Fibroblast of skin of scalp (primary cell): ENCODE measurements at regions not wholly inside any gene's neighbourhood (a gene's known extent, or its start where the extent isn't known, plus 50 kb on each side); places are given as distances from the start of the nearest gene placed in this dataset.

Source experiments
- DNase-seq: peaks from one replicate; pipeline ENCODE4 v3.0.0-alpha.2; 2013

DNA sequence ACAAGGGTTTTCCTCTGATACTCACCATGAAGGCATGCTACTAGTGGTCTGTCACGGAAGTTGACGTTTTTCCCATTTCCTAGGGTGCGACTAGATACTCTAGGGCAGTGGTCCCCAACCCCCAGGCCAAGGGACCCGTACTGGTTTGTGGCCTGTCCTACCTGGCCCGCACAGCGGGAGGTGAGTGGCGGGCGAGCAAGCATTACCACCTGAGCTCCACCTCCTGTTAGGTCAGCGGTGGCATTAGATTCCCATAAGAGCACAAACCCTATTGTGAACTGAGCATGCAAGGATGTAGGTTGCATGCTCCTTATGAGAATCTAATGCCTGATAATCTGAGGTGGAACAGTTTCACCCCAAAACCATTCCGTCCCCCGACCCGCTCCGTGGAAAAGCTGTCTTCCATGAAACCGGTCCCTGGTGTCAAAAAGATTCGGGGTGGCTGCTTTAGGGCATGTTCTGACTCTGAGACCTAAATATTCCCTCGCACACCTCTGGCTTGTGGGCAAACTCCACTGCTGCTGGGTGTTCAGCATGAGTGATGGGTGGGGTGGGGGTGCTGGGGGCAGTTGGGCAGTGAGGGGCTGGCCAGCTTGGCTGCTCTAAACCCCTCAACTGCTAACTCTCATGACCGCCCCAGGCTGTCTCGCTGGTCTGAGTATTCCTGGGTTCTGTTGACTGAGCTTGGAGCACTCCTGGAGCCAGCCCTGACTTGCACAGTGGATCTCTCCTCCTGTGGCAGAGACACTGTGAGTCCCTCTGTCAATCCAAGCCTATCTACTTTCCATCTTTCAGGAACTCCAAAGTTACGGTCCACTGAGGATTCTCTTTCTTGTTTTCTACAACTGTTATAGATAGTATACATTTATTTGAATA lies 78.3 kb upstream of the NEK6 start:
- DNase-seq: no peak

- peak; percentile 37 for DNase-seq
Measured at GRCh38 chr9:124180557-124180956, 77.2 kb upstream of the NEK6 start.

DNA sequence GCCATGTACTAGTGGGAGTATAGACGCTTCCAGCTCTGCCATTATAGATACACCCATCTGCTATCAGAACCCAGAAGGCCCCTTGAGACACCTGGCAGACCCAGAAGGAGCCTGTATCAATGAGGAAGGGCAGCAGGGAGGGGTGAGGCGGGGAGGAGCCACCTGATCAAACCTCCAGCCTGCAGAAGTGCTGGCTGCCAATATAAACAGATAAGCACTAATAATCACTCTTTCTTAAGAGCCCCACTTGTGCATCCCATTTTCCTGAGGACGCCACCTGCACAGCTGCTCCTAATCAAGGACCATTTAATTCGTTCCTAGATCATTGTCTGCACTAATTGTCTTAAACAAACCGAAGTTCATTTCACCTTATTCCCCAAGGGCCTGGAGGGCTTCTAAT lies 75.0 kb upstream of the NEK6 start:
- DNase-seq: no peak

- no peak for DNase-seq
Measured at GRCh38 chr9:124183772-124184171, 74.0 kb upstream of the NEK6 start.

- no peak for DNase-seq
Measured at GRCh38 chr9:124185413-124185812, 72.3 kb upstream of the NEK6 start.

- DNase-seq: no peak
Measured at GRCh38 chr9:124187311-124187710, 70.4 kb upstream of the NEK6 start.

GRCh38 chr9:124188331-124189110 lies 69.2 kb upstream of the NEK6 start:
- no peak for DNase-seq

DNA sequence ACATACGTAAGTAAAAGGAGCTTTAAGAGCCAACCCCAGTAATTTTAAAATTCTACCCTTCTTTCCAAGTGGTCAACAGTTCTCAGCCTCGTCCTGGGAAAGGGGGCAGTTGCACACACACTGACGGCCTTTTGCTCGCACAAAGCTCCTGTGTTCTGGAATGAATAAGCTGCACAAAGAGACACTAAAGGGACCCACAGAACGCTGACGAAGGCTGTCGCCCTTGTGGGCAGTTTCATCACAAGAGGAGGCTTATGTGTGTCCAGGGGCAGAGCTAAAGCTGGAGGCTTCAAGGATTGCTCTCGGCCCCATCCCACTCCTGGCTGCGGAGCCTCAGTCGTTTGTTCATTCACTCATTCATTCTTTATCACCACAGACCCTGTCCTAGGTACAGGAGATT lies 67.0 kb upstream of the NEK6 start:
- no peak for DNase-seq

DNA sequence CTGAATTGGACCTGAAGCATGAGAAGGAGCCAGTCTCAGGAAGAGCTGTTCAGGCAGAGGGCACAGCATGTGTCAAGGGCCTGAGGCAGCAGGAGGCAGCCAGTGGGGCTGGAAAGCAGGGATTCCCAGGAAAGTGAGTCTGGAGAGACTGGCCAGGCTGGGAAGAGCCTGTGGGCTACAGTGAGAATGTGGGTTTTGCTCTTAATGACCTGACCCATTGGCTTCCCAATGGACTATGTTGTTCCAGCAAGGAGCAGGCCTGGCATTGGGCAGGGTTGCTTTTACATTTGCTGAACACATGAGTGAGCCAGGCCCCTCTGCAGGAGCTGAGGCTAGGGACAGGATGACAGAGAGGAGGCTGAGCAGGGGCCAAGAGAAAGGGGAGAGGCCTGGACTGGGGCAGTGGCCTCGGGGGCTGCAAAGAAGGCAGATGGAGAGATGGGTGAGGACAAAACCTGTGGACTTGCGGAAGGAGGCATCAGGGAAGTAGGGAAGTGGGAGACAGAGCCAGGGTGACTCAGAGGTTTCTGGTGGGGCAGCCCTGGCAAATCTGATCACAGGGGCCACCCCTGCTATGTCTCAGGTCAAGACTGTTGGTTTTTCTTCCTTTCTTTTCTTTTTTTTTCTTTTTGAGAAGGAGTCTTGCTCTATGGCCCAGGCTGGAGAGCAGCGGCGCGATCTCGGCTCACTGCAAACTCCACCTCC lies 65.9 kb upstream of the NEK6 start:
- DNase-seq: no peak

DNA sequence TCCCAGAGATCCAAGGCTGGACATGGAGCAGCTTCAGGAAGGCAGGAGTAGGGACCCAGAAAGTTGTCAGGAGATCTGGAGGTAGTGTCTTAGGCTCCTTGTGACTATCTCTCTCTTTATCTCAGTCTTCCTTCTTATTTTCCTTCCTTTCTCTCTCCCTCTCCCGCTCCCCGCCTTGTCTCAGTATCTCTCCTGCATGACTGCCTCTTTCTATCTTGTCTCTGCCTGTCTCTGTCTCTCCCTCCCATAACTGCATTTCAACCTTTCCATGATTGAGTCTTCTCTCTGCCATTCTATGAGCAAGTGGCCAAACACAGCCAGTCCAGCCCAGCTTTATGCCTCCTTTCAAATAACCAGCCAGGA lies 61.0 kb upstream of the NEK6 start:
- no peak for DNase-seq

GRCh38 chr9:124197177-124198095 lies 60.3 kb upstream of the NEK6 start:
- no peak for DNase-seq

DNA sequence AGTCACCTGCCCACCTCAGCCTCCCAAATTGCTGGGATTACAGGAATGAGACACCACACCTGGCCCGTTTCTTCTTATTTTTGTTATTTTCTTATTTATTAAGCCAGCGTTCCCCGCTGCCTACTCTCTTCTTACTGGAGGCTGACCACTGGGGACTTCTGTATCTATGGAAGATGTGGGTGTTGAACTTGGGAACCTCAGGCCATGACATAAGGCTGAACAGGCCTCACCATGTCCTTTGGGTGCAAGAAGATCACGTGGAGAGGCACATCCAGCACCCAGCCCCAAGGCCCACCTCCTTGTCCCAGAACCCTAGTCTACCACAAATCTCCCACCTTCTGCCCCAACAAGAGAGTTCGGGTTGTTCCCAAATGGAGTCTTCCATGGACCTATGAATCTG lies 59.4 kb upstream of the NEK6 start:
- no peak for DNase-seq

- no peak for DNase-seq
Measured at GRCh38 chr9:124198948-124199347, 58.8 kb upstream of the NEK6 start.

DNA sequence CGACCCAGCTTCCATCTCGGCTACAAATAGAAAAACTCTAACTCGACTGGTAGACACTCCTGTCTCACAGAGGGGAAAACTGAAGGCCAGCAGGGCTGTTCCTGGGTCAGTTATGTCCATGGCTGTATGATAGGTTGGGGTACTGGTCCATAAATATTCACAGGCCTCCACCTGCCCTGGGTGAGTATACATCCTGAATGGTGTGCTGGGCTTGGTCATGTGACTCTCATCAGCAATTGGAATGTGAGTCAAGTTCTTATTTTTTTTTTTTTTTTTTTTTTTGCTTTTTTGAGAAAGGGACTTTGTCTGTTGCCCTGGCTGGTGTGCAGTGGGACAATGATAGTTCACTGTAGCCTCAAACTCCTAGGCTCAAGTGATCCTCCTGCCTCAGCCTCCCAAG lies 58.3 kb upstream of the NEK6 start:
- DNase-seq: no peak

GRCh38 chr9:124202447-124202971 lies 55.2 kb upstream of the NEK6 start:
- DNase-seq: no peak

DNA sequence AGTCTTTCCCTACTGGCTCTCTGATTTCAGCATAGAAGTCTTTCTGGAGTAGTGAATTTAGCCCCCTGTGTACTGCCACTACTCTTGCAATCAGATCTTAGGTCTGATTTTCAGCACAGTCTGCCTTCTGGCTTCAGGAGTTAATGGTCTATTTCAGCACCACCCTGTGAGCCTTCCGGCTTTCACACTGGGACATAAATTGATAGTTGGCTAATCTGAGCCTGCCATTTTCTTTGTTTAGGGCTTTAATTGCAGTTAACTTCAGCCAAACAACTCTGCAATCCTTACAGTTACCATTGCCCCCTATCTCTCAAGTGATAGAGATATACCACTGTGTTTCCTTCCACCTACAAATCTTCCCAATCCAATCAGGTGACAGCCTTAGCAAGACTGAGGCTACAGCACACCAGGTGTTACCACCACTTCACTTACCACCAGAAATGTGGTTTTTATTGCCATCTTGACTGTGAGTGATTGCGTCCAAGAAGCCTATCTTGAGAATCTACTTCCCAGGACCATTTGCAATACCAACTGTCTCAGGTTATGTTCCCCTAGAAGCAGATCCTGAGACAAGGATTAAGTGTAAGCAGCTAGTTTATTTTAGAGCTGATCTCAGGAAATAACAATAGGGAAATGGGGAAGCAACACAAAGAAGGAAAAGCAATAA lies 51.9 kb upstream of the NEK6 start:
- no peak for DNase-seq

- DNase-seq: no peak
Measured at GRCh38 chr9:124206391-124206790, 51.4 kb upstream of the NEK6 start.
